C4-2B (cell line): ENCODE measurements at regions not wholly inside any gene's neighbourhood (a gene's known extent, or its start where the extent isn't known, plus 50 kb on each side); places are given as distances from the start of the nearest gene placed in this dataset.

ENCODE experiments used
- ZFX ChIP-seq: fragments of 450-650 bp; IDR thresholded peaks from 2 replicates; pipeline ENCODE4 v1.6.1; 2017
- TF ChIP-seq, protein P1 (sequence below): fragments of 450-650 bp; conservative IDR thresholded peaks from 2 replicates; pipeline ENCODE4 v1.5.1; 2017; ENCODE audit warnings: mild to moderate bottlenecking

DNA sequence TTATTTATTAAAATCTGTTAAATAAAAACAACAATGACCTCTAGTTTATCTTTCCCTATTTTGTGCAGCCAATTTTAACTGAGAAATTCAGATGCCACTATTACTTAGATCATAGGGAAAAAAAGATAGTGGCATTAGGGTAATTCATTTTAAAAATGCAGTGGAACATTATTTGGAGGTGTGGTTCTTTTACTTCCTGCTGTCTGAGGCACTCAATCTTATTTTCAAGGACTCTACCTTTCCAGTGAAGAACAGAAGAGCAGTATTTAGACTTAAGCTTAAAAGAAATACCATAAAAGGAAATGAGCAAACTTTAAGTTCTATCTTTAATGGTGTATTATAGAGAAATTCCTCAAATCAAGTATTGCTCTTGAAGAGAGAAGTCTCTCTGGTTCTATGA is 342.6 kb upstream of the KLF12 start:
- TF ChIP-seq, protein P1, sequence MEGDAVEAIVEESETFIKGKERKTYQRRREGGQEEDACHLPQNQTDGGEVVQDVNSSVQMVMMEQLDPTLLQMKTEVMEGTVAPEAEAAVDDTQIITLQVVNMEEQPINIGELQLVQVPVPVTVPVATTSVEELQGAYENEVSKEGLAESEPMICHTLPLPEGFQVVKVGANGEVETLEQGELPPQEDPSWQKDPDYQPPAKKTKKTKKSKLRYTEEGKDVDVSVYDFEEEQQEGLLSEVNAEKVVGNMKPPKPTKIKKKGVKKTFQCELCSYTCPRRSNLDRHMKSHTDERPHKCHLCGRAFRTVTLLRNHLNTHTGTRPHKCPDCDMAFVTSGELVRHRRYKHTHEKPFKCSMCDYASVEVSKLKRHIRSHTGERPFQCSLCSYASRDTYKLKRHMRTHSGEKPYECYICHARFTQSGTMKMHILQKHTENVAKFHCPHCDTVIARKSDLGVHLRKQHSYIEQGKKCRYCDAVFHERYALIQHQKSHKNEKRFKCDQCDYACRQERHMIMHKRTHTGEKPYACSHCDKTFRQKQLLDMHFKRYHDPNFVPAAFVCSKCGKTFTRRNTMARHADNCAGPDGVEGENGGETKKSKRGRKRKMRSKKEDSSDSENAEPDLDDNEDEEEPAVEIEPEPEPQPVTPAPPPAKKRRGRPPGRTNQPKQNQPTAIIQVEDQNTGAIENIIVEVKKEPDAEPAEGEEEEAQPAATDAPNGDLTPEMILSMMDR = no peak
- no peak for TF ChIP-seq ZFX
